ENCODE measurements at regions not wholly inside any gene's neighbourhood (a gene's known extent, or its start where the extent isn't known, plus 50 kb on each side); places are given as distances from the start of the nearest gene placed in this dataset.

DNA sequence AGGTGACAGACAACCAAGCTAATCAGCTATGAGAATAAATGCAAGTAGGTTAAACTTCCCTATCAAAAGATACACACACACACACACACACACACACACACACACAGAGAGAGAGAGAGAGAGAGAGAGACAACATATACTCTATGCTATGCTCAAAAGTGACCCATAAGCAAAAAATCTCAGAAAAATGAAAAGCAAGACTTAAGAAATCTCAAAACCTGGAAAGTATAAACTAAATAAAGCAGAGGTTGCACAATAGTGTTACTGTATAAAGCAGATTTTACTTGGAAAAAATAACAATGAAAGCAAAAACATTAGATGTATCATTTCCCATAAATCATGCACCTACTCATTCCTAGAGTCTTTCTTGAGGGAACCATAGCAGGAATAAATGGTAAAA is 221.5 kb downstream of the INHBA start:
- Histone ChIP-seq H3K9me3 (no peaks in the 10 kb centered on the region), H3K4me1 (ENCODE audit: control insufficient read depth in 1 of 2, insufficient read depth in 1 of 2, low read depth in 1 of 2, low read length in 1 of 2) (peaks cover 38 to 43% of the 10 kb centered on the region in 2 experiments), H3K27ac (no peak overlapping the region), H3K27me3 (no peaks in the 10 kb centered on the region), H3K36me3 (no peaks in the 10 kb centered on the region), H3K4me3 (ENCODE audit: low read depth in 1 of 2, low read length in 1 of 2) (no peak overlapping the region)
- TF ChIP-seq CTCF (IDR thresholded peaks at IDR 0.05) = no peak

DNA sequence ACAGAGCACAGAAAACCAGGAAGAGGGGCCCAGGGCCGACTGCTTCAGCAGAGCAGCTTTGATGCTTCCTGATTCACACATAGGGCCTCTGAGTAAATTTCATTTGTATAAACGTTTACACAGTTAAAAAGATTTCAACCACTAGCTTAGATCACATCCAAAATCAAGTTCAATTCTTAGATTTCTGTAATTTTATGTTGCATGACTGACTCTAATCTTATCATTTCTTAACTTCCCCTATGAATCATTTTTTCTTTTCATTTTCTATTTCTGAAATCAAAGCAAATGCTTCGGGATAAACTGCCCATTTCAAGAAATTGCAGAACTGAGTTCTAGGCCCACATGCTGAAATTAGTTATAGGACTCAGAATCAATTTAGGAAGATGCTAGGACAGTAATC is 224.7 kb downstream of the INHBA start:
- Histone ChIP-seq H3K9me3 (no peaks in the 10 kb centered on the region), H3K36me3 (no peaks in the 10 kb centered on the region), H3K27me3 (no peaks in the 10 kb centered on the region), H3K27ac (peak overlapping the region; percentile 75), H3K4me3 (ENCODE audit: low read depth in 1 of 2, low read length in 1 of 2) (peak overlapping the region in 1 of 2 experiments; percentile 6), H3K4me1 (ENCODE audit: control insufficient read depth in 1 of 2, insufficient read depth in 1 of 2, low read depth in 1 of 2, low read length in 1 of 2) (peaks cover 36 to 43% of the 10 kb centered on the region in 2 experiments)
- TF ChIP-seq CTCF (IDR thresholded peaks at IDR 0.05) = no peak

DNA sequence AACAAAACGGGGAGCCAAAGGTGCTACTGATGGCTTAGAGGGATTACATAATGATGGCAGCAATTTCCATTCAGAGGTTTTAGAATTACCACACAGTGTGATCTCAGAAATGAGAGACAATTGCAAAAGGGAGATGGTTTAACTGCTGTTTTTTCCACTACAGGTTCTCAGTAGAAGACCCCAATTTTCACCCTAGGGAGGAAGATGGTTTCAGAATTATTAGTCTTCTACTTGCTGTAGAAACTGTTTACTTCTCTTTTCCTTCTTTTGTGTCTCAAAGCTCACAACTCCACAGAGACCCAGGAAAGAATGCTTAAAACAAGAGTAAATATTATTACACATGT is 226.5 kb downstream of the INHBA start:
- H3K9me3 ChIP-seq = no peaks in the 10 kb centered on the region
- peak overlapping the region; percentile 75 for H3K27ac ChIP-seq
- H3K4me3 ChIP-seq (ENCODE audit: low read depth in 1 of 2, low read length in 1 of 2) = no peak overlapping the region
- TF ChIP-seq CTCF (IDR thresholded peaks at IDR 0.05) = no peak
- no peaks in the 10 kb centered on the region for H3K27me3 ChIP-seq
- peaks cover 36 to 43% of the 10 kb centered on the region in 2 experiments for H3K4me1 ChIP-seq (ENCODE audit: control insufficient read depth in 1 of 2, insufficient read depth in 1 of 2, low read depth in 1 of 2, low read length in 1 of 2)
- H3K36me3 ChIP-seq = no peaks in the 10 kb centered on the region

- H3K36me3 ChIP-seq = no peaks in the 10 kb centered on the region
- peak overlapping the region; percentile 75 for H3K27ac ChIP-seq
- H3K9me3 ChIP-seq = no peaks in the 10 kb centered on the region
- H3K27me3 ChIP-seq = no peaks in the 10 kb centered on the region
- peaks cover 36 to 43% of the 10 kb centered on the region in 2 experiments for H3K4me1 ChIP-seq (ENCODE audit: control insufficient read depth in 1 of 2, insufficient read depth in 1 of 2, low read depth in 1 of 2, low read length in 1 of 2)
- H3K4me3 ChIP-seq (ENCODE audit: low read depth in 1 of 2, low read length in 1 of 2) = no peak overlapping the region
- TF ChIP-seq CTCF (IDR thresholded peaks at IDR 0.05) = no peak
These were observed 227.0 kb downstream of the INHBA start for GRCh38 chr7:41475801-41476459.

DNA sequence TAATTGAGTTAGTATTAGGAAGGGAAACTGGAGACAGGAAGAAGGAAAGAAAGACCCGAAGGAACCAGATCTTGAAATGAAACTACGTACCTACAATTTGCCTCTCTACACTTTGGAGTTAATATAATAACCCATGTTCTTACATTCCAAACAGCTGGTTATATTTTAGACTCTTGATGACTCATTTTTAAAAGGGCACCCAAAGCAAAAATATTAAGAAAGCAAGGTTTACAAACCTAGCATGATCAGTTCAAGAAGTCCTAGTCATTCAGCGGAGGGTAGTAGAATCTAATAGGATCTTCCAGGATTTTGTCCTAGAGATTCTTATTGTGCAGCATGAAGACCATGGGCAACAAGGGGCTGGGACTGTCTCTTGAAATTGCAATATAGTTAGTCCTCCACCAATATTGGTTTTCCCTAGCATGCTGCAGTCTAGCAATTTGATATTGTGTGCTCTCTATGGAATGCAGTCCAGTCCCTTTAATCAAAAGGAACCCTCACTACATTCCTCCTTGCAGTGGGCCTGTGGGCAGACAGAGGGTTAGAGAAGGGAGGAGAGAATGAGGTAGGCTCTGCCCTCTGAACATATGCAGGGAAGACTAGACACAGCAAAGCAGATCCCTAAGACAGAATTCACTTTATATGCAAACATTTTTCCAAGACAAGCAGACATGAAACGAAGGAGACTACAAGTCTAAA is 230.3 kb downstream of the INHBA start:
- no peak overlapping the region for H3K4me3 ChIP-seq (ENCODE audit: low read depth in 1 of 2, low read length in 1 of 2)
- no peaks in the 10 kb centered on the region for H3K27me3 ChIP-seq
- no peak for TF ChIP-seq CTCF (IDR thresholded peaks at IDR 0.05)
- no peak overlapping the region for H3K27ac ChIP-seq
- H3K9me3 ChIP-seq = no peaks in the 10 kb centered on the region
- no peaks in the 10 kb centered on the region for H3K36me3 ChIP-seq
- peaks cover 33 to 44% of the 10 kb centered on the region in 2 experiments for H3K4me1 ChIP-seq (ENCODE audit: control insufficient read depth in 1 of 2, insufficient read depth in 1 of 2, low read depth in 1 of 2, low read length in 1 of 2)
